ENCODE measurements at regions not wholly inside any gene's neighbourhood (a gene's known extent, or its start where the extent isn't known, plus 50 kb on each side); places are given as distances from the start of the nearest gene placed in this dataset.

- DNase-seq (ENCODE audit: low read depth, low spot score) (no peak), ATAC-seq (no peak)
- Histone ChIP-seq H3K27me3 (ENCODE audit: insufficient read depth, low read length) (no peaks in the 10 kb centered on the region), H3K27ac (ENCODE audit: low read depth, low read length) (no peak overlapping the region), H3K4me2 (ENCODE audit: low read length) (no peak overlapping the region), H3K9ac (ENCODE audit: low read length) (no peak overlapping the region), H3K9me2 (ENCODE audit: insufficient read depth) (no peaks in the 10 kb centered on the region), H3K36me3 (ENCODE audit: control insufficient read depth in 1 of 2, insufficient read depth in 2 of 2, low read length in 2 of 2) (no peaks in the 10 kb centered on the region), H3K9me3 (ENCODE audit: control insufficient read depth in 1 of 2, insufficient read depth in 1 of 2, low read depth in 1 of 2, low read length in 2 of 2) (no peaks in the 10 kb centered on the region), H3K79me2 (ENCODE audit: insufficient read depth, low read length) (no peaks in the 10 kb centered on the region), H3K4me1 (ENCODE audit: control insufficient read depth in 1 of 2, insufficient read depth in 2 of 2, low read length in 2 of 2) (no peaks in the 10 kb centered on the region), H3K4me3 (replicated peaks in 1 of 2; ENCODE audit: low read depth in 1 of 2, low read length in 2 of 2) (no peak overlapping the region), H2AFZ (ENCODE audit: low read depth, low read length, poor library complexity, severe bottlenecking) (no peak overlapping the region), H4K20me1 (ENCODE audit: insufficient read depth) (no peaks in the 10 kb centered on the region)
- intact Hi-C loops (cut with micrococcal nuclease), result no loop called here
- ChIA-PET RAD21 (ENCODE audit: low non-redundant PET in 1 of 2, low total read pairs in 2 of 2, uncharacterized antibody in 2 of 2, unreplicated experiment in 2 of 2) (no interaction called here), CTCF (no interaction called here), POLR2A (no interaction called here)
- TF ChIP-seq EZH2 (IDR thresholded peaks at IDR 0.05) (no peak), ZNF274 (IDR thresholded peaks at IDR 0.05; ENCODE audit: low read depth, low read length) (no peak), ZFX (IDR thresholded peaks at IDR 0.05) (no peak), CEBPB (IDR thresholded peaks at IDR 0.05; ENCODE audit: low read depth) (no peak), EGR1 (IDR thresholded peaks at IDR 0.05; ENCODE audit: low read depth) (no peak), CBX3 (IDR thresholded peaks at IDR 0.05; ENCODE audit: low read depth) (no peak), SP1 (IDR thresholded peaks at IDR 0.05; ENCODE audit: low read depth) (no peak), SIN3A (IDR thresholded peaks at IDR 0.05; ENCODE audit: low read depth) (no peak), TCF7L2 (IDR thresholded peaks at IDR 0.05; ENCODE audit: borderline replicate concordance, extremely low read depth, insufficient read depth, insufficient read length) (no peak), POLR2A (IDR thresholded peaks at IDR 0.05; ENCODE audit: borderline replicate concordance, extremely low read depth, insufficient read depth, insufficient read length) (no peak), ATF3 (IDR thresholded peaks at IDR 0.05) (no peak), REST (IDR thresholded peaks at IDR 0.05; ENCODE audit: low read depth) (no peak)
- BruUV-seq (replicated peaks), result no TSS peak
These were observed 82.5 kb downstream of the ATP1A1 start for GRCh38 chr1:116455509-116455908.

Measured in HCT116 (cell line).